HG02623 (cell line): ENCODE measurements at regions not wholly inside any gene's neighbourhood (a gene's known extent, or its start where the extent isn't known, plus 50 kb on each side); places are given as distances from the start of the nearest gene placed in this dataset.
"Not testable (repeated sequence)": the region's sequence is repeated elsewhere in the genome, so short reads cannot be mapped to it uniquely, and the experiment has no call there.

ENCODE experiments used
- ATAC-seq: cut with Tn5 transposase; IDR thresholded peaks from one replicate; pipeline ENCODE4 v1.9.1; 2021; ENCODE audit warnings: moderate library complexity; ENCODE audit not compliant: unreplicated experiment

DNA sequence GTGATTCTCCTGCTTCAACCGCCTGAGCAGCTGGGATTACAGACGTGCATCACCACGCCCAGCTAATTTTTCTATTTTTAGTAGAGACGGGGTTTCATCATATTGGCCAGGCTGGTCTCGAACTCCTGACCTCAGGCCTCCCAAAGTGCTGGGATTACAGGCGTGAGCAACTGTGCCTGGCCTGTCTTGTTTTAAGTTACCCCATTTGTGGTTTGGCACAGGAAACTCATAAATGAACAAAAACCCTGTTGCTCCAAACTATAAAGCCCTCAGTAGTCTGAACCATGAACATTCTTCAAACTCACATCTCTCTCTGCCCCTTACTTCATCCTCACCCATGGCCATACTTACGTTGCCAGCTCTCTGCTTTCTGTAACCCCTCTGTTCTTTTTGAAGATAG, 61.7 kb downstream of the RHOU start:
- not testable (repeated sequence) for ATAC-seq

GRCh38 chr1:228798035-228798434, 62.8 kb downstream of the RHOU start:
- no peak for ATAC-seq

GRCh38 chr1:228798548-228798947, 63.3 kb downstream of the RHOU start:
- ATAC-seq, result no peak

DNA sequence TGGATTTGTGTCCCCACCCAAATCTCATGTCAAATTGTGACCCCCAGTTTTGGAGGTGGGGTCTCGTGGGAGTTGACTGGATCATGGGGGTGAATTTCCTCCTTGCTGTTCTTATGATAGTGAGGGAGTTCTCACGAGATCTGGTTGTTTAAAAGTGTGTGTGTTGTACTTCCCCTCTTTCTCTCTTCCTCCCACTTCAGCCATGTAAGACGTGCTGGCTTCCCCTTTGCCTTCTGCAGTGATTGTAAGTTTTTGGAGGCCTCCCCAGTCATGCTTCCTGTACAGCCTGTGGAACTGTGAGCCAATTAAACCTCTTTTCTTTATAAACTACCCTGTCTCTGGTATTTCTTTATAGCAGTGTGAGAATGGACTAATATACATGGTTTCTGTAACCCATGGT, 64.6 kb downstream of the RHOU start:
- ATAC-seq, result no peak

DNA sequence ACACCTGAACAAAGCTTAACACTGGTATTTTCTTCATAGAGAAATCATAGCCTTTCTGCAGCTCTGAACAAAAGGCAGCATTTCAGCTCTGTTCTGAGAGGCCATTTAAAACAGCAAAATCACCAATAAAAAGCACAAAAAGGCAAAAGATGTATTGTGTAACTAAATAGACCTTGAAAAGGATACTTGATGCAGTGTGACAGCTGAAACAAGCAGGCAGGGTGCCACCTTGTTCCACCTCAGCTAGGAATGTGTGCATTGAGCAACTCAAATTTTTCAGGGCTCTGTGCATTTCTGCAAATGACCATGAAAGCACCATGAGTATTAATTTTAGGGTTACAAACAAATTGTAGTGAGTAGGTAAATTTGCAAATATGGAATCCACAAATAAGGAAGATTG, 65.8 kb downstream of the RHOU start:
- ATAC-seq, result no peak

DNA sequence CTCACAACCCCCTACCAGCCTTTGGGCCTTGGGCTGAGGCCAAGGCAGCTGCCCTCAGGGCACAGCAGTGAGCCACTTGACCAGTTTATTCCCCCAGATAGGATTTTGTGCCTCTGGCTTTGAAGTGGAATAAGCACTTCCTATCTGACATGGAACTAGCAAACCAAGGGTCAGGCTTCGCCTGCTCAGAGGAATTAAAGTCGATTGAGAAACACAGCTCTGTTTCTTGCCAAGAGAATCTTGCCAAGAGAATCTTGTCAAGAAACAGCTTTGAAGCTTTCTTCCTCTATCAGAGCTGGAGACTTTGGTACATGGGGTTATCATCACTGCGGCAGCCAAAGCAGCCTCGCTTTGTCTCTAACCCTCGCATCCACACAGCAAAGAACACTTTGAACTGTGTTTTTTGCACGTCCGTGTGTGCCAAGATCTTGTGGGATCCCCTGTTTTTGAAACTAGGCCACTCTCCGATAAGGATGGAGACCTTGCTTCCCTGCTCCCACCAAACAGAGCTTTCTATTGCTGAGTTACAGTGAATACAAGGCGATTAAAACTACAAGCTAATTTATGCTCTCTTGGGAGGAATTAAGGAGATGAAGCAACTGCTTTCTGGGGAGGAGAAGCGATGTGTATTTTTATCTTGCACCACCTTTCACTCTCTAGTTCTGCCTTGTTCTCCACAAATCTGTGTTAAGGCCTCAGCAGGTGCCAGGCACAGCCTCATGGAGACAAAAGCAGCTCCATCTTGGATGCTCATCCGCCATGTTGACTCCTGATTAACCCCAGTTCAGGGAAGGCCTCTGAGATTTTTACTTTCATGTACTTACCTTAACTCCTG, 67.3 kb downstream of the RHOU start:
- ATAC-seq, result no peak

GRCh38 chr1:228803421-228803820, 68.1 kb downstream of the RHOU start:
- no peak for ATAC-seq

GRCh38 chr1:228804173-228804572, 68.9 kb downstream of the RHOU start:
- no peak for ATAC-seq

- ATAC-seq, result no peak
Measured at GRCh38 chr1:228804640-228805413, 69.5 kb downstream of the RHOU start.

DNA sequence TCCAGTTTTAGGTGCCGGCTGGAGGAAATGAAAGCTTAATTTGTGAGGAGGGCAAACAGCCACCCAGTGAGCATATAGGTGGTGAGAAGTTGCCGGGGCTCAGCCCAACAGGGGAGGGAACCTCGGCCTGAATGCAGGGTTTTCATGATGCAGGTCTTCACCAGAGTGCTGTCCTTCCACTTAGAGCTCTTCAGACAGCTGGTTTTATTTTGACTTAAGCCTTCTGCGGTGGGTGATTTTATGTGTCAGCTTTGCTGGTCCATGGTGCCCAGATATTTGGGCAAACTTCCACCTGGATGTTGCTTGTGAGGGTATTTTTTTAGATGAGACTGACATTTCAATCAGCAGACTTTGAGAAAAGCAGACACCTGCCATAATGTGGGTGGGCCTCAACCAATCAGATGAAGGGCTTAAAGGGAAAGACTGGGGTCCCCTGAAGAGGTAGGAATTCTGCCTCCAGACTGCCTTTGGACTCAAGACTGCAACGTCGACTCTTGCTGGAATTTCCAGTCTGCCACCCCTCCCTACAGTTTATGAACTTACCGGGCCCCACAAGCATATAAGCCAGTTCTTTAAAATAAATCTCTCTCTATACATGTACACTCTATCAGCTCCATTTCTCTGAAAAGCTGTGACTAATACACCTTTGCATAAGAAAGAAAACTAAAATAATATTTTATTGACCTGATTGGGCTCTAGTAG, 72.8 kb downstream of the RHOU start:
- no peak for ATAC-seq

DNA sequence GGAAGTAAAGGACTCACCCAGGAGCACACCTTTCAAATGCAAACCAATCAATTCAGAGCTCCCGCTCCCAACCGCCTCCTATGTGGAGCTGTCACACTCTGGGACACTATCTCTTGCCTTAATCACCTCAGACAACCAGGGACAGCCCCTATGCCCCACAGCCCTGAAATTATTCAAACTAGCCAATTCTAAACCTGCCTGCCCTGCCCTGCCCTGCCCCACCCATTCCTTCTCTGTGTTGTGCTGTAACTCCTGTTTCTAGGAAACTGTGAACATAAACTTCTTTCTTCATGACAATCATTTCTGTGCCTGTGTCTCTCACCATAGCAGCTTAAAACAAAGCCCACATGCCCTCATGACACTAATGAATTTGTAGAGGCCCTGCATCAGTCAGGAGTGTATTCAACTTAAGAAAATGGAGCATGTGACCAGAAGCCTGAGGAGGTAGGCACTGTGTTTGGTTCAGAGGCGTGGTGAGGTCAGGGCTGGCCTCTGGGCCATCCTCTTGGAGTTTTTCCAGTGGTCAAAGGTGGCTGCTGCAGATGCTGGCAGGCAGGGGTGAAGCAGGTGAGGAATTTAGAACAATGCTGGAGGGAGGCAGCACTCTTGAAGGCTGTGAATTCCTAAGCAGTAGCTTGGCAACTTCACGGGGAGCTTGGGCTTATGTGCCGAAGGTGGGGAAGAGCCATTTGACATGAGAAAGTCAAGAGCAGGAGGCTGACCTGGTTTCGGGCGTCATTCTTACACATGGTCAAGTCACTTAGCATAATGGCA, 74.5 kb downstream of the RHOU start:
- no peak for ATAC-seq

- no peak for ATAC-seq
Measured at GRCh38 chr1:228810395-228810758, 75.1 kb downstream of the RHOU start.

GRCh38 chr1:228810878-228811711, 75.8 kb downstream of the RHOU start:
- ATAC-seq, result no peak

- no peak for ATAC-seq
Measured at GRCh38 chr1:228811712-228812305, 76.5 kb downstream of the RHOU start.

DNA sequence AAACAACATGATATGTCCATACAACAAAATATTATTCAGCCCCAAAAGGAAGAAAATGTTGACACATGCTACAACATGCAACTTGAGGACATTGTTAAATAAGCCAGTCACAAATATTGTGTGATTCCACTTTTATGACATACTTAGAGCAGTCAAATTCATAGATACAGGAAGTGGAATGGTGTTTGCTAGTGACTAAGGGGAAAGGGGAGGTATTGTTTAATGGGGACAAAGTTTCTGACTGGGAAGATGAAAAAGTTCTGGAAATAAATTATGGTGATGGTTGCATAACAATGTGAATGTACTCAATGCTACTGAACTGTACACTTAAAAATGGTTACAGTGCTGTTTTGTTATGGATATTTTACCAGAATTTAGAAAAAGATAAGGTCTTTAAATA, 77.7 kb downstream of the RHOU start:
- no peak for ATAC-seq

DNA sequence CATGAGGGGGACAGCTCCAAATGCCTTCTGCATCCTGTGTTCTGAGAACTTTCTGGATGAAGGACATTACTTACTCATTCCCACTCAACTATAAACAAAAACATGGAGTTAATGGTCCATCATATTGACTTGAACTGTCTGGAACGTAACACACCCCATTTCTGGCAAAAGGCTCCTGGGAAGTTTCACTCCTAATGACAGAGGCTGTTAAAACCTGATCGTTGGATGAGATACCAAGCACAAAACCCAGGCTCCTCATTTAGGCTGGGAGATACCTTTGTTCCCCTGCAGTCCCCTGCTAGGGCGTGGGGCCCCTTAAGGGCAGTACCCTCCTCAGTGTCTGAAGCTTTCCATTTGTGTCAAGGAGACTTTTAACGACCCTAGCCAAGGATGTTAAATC, 78.9 kb downstream of the RHOU start:
- no peak for ATAC-seq

DNA sequence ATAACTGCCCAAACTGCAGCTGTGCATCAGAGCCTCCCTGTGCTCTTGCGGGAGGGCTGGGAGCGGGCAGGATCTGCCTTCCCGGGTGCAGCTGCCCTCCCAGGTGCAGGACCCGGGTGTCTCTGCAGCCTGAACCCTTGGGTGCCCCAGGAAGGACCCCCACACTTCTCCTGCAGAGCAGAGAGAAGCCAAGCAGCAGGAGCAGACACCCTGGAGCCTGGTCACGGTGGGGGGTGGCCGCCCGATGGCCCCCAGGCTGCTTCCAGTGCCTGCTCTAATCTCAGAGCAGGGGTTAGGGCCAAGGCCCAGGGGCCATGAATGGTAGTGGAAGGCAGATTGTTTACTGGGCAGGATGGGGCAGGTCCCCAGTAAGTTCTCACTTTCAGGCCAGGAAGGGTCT, 83.0 kb downstream of the RHOU start:
- ATAC-seq, result no peak

- ATAC-seq, result no peak
Measured at GRCh38 chr1:228818928-228819630, 83.8 kb downstream of the RHOU start.

GRCh38 chr1:228821252-228821651, 86.0 kb downstream of the RHOU start:
- ATAC-seq, result no peak
